CD4-positive, alpha-beta T cell (primary cell): ENCODE measurements at regions not wholly inside any gene's neighbourhood (a gene's known extent, or its start where the extent isn't known, plus 50 kb on each side); places are given as distances from the start of the nearest gene placed in this dataset.

ENCODE experiments used
- ATAC-seq: fragments of 200-7000 bp; cut with Tn5 transposase; one replicate; pipeline ENCODE4 v1.10.0; 2022; ENCODE audit warnings: mild to moderate bottlenecking; ENCODE audit not compliant: poor library complexity
- CTCF ChIA-PET: fragments of 350-600 bp; sonication (Branson Sonifier 250); formaldehyde crosslinking; loops from one replicate; lab custom pipeline; 2021; ENCODE audit warnings: antibody characterized with exemption, inconsistent platforms; lab: Charles Lee
- POLR2A ChIA-PET: fragments of 350-600 bp; sonication (Branson Sonifier 250); formaldehyde crosslinking; loops from one replicate; lab custom pipeline; 2021; ENCODE audit warnings: antibody characterized with exemption, inconsistent platforms; lab: Charles Lee
- DNase-seq, 14 experiments: peaks; one replicate each; pipeline ENCODE4 v3.0.0-alpha.2; 2013 to 2020; ENCODE audit warnings: mixed read lengths in 2 of 14
- H3K27ac ChIP-seq, 2 donors: one replicate each; pipeline versions ENCODE4 v1.5.1 to v1.7.0; 2013; ENCODE audit warnings: low read length in 2 of 2, low read depth in 1 of 2, mild to moderate bottlenecking in 1 of 2
- H3K27me3 ChIP-seq, 2 experiments: 1 replicate in 1 of 2; 2 replicates in 1 of 2; pipeline versions ENCODE4 v1.6.1 to v1.7.0; 2013; ENCODE audit warnings: low read length in 2 of 2, control low read depth in 1 of 2, mild to moderate bottlenecking in 1 of 2, moderate library complexity in 1 of 2; ENCODE audit not compliant: insufficient read depth in 2 of 2, control insufficient read depth in 1 of 2
- H3K36me3 ChIP-seq: one replicate; pipeline ENCODE4 v1.6.1; 2013; ENCODE audit warnings: low read length, control low read depth; ENCODE audit not compliant: insufficient read depth
- H3K4me1 ChIP-seq: one replicate; pipeline ENCODE4 v1.6.1; 2013; ENCODE audit warnings: low read length, control low read depth; ENCODE audit not compliant: insufficient read depth
- H3K4me3 ChIP-seq: one replicate; pipeline ENCODE4 v1.5.1; 2013; ENCODE audit warnings: mild to moderate bottlenecking, low read length, moderate library complexity
- H3K9me3 ChIP-seq, 2 experiments: 1 replicate in 1 of 2; 2 replicates in 1 of 2; pipeline versions ENCODE4 v1.6.1 to v1.7.0; 2013; ENCODE audit warnings: low read length in 2 of 2, mild to moderate bottlenecking in 2 of 2, control low read depth in 1 of 2, moderate library complexity in 1 of 2; ENCODE audit not compliant: control insufficient read depth in 1 of 2, insufficient read depth in 1 of 2
- H3K27ac Mint-ChIP-seq: one replicate; pipeline ENCODE4 v1.8.0; 2020; ENCODE audit warnings: mixed read lengths
- H3K27me3 Mint-ChIP-seq: one replicate; pipeline ENCODE4 v1.8.0; 2021; ENCODE audit warnings: mixed read lengths
- H3K36me3 Mint-ChIP-seq: one replicate; pipeline ENCODE4 v1.8.0; 2021; ENCODE audit warnings: low read depth, mixed read lengths
- H3K4me1 Mint-ChIP-seq: one replicate; pipeline ENCODE4 v1.8.0; 2021; ENCODE audit warnings: low read depth, mixed read lengths
- H3K4me3 Mint-ChIP-seq: one replicate; pipeline ENCODE4 v1.8.0; 2020; ENCODE audit warnings: mild to moderate bottlenecking, mixed read lengths
- H3K9me3 Mint-ChIP-seq: one replicate; pipeline ENCODE4 v1.8.0; 2020; ENCODE audit warnings: mixed read lengths
- CTCF ChIP-seq: fragments of 200-600 bp; IDR thresholded peaks from one replicate; pipeline ENCODE4 v1.8.0; 2022; ENCODE audit warnings: antibody characterized with exemption, mild to moderate bottlenecking
- intact Hi-C, 2 experiments: fragments of 100-400 bp; cut with DNase I in 1 of 2; cut with micrococcal nuclease in 1 of 2; formaldehyde crosslinking; loops; one replicate each; pipeline versions ENCODE4 v1.15.1 to v1.9.0; 2023 to 2025; cut with DNase I, micrococcal nuclease

- H3K4me1 Mint-ChIP-seq: no peaks in the 10 kb centered on the region
- no peaks in the 10 kb centered on the region for H3K27me3 Mint-ChIP-seq
- CTCF ChIA-PET: no interaction called here
- ATAC-seq: no peak
- no peaks in the 10 kb centered on the region for H3K36me3 ChIP-seq
- intact Hi-C loops: no loop called here
- POLR2A ChIA-PET: no interaction called here
- H3K27ac ChIP-seq: no peak overlapping the region
- H3K27ac Mint-ChIP-seq: no peak overlapping the region
- no peaks in the 10 kb centered on the region for H3K27me3 ChIP-seq
- no peaks in the 10 kb centered on the region for H3K4me1 ChIP-seq
- TF ChIP-seq CTCF: no peak
- DNase-seq: no peak
- H3K9me3 Mint-ChIP-seq: no peaks in the 10 kb centered on the region
- H3K4me3 ChIP-seq: no peak overlapping the region
- no peak overlapping the region for H3K4me3 Mint-ChIP-seq
- H3K9me3 ChIP-seq: no peaks in the 10 kb centered on the region
- no peaks in the 10 kb centered on the region for H3K36me3 Mint-ChIP-seq
Observed at GRCh38 chr7:42400211-42400772, 163.3 kb upstream of the GLI3 start.

DNA sequence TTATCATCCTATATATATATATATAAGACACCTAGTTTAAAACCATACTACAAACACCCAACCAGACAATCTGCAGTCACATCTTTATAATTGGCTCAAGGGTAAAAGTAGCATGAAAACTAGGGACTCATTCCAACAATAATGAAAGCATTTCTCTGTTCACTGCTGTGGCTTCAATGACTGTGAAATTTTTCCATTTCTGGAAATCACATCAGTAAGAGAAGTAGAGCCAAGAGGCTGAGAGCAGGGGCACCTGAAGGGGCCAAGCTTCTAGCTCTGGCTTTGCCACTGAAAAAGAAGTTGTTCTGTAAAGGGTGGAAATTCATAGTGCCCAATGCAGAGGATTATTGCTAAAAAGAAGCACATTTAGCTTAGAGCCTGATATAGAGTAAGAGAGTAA, 158.6 kb upstream of the GLI3 start:
- no peak overlapping the region for H3K27ac Mint-ChIP-seq
- DNase-seq (no peak), ATAC-seq (no peak)
- no peaks in the 10 kb centered on the region for H3K4me1 Mint-ChIP-seq
- CTCF ChIA-PET: no interaction called here
- H3K4me3 Mint-ChIP-seq: no peak overlapping the region
- H3K27me3 Mint-ChIP-seq: no peaks in the 10 kb centered on the region
- Histone ChIP-seq H3K4me1 (no peaks in the 10 kb centered on the region), H3K27me3 (no peaks in the 10 kb centered on the region), H3K4me3 (no peak overlapping the region), H3K9me3 (peaks cover 0 to 2% of the 10 kb centered on the region in 2 experiments), H3K27ac (no peak overlapping the region), H3K36me3 (no peaks in the 10 kb centered on the region)
- H3K36me3 Mint-ChIP-seq: no peaks in the 10 kb centered on the region
- intact Hi-C loops: no loop called here
- TF ChIP-seq CTCF: no peak
- POLR2A ChIA-PET: no interaction called here
- no peaks in the 10 kb centered on the region for H3K9me3 Mint-ChIP-seq

GRCh38 chr7:42392826-42393225, 155.8 kb upstream of the GLI3 start:
- Histone ChIP-seq H3K9me3 (peaks cover 0 to 6% of the 10 kb centered on the region in 2 experiments), H3K4me3 (no peak overlapping the region), H3K36me3 (no peaks in the 10 kb centered on the region), H3K27me3 (no peaks in the 10 kb centered on the region), H3K4me1 (no peaks in the 10 kb centered on the region), H3K27ac (no peak overlapping the region)
- Mint-ChIP-seq H3K4me3 (no peak overlapping the region), H3K9me3 (no peaks in the 10 kb centered on the region), H3K36me3 (no peaks in the 10 kb centered on the region), H3K27me3 (no peaks in the 10 kb centered on the region), H3K27ac (no peak overlapping the region), H3K4me1 (no peaks in the 10 kb centered on the region)
- no peak for TF ChIP-seq CTCF
- intact Hi-C loops: no loop called here
- no peak for ATAC-seq
- CTCF ChIA-PET: no interaction called here
- POLR2A ChIA-PET: no interaction called here
- no peak for DNase-seq
